ENCODE measurements at regions not wholly inside any gene's neighbourhood (a gene's known extent, or its start where the extent isn't known, plus 50 kb on each side); places are given as distances from the start of the nearest gene placed in this dataset.
A peak's percentile ranks its signal among the peaks of the same experiment; 100 is the strongest.

DNA sequence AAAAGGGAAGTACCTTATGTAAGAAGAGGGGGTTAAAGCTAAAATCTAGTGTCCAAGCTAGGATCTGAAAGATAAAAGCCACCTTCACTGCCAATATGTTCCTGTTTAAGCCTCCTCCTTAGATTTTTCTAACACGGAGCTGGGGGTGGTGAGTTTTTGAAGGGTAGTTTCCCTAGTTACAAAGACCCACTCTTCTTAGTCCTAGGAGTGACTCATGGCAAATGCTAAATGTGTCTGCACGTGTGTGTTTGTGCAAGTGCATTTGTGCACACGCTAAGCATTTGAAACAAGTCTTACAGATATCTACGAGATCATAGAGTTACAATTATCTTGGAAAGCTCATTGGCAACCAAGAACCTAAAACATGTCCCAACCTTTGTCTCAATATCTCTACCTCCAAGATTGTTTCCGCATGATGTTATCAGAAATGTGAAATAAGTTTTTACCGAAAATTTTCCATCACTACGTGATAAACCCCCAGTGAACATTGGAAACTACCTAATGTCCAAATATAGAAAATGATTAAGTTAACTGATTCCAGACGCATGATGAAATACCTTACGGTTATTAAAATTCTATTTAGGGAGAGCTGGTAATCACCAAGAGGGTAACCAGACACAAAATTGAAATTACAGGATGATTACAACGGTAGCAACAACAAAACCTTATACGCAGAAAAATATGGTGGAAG lies 78.0 kb upstream of the HRH2 start:
- H3K27ac ChIP-seq: no peak overlapping the region
- DNase-seq (ENCODE audit: low read depth, low spot score): no peak

DNA sequence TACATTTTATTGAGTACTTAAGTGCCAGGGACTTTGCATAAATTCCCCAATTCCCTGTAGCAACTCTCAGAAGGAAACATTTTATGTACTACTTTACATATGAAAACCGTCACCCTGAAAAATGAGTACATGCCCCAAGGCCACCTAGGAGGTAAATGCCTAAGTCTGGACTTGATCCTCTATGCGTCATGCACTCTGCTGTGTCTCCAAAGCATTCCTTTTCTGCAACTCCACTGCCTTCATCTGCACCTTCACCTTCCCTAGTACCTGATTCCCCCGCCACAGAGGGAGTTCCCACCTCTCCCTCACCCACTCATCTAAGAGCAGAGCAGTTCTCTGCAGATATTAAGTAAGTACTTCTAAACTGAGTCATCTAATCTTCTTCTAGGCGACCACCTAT lies 75.2 kb upstream of the HRH2 start:
- DNase-seq (ENCODE audit: low read depth, low spot score): peak; percentile 69

DNA sequence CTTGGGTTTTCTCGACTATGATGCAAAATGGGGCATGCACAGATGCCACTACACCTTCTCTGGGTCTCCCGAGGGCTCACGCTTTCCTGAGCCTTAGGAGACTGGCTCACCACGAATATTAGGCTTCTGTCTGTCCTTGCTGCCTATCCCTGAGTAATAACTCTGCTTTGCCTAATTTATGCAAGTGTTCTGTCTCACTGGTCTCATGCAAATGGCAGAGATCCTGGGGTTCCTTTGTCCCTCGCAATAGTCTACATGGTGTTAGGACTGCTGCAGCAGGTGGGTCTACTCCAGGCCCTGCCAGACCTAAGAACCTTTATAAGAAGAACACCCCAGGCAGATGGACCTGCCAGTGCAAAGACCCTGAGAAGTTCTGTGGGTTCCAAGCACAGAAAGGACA lies 72.3 kb upstream of the HRH2 start:
- no peak overlapping the region for H3K27ac ChIP-seq
- no peak for DNase-seq (ENCODE audit: low read depth, low spot score)

More for the DNA sequence above, 75.2 kb upstream of the HRH2 start:
- no peak overlapping the region for H3K27ac ChIP-seq

DNA sequence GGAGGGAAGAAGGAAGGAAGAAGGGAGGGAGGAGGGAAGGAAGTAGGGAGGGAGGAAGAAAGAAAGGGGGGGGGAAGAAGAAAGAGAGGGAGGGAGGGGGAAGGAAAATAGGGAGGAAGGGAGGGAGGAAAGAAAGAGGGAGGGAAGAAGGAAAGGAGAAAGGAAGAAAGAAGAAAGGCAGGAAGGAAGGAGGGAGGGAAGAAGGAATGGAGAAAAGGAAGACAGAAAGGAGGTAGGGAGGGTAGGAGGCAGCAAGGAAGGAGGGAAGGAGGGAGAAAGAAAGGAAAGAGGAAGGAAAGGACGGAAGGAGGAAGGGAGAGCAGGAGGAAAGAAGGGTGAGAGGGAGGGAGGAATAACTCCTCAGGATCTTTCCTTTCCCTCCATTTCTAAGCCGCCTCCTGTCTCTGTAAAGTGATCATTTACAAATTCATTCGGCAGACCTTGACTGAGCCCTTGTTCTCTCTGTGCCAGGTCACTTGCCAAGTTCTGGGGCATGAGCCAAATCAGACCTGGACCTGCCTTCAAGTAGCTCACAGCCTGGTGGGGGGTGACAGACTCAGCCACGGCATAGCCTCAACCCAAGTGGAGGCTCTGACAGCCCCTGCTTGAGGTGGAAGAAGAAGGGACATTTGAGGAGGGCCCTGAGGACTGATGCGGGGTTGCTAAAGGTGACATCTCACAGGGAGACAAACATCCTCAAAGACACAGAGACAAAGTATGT lies 69.0 kb upstream of the HRH2 start:
- DNase-seq (ENCODE audit: low read depth, low spot score): no peak

DNA sequence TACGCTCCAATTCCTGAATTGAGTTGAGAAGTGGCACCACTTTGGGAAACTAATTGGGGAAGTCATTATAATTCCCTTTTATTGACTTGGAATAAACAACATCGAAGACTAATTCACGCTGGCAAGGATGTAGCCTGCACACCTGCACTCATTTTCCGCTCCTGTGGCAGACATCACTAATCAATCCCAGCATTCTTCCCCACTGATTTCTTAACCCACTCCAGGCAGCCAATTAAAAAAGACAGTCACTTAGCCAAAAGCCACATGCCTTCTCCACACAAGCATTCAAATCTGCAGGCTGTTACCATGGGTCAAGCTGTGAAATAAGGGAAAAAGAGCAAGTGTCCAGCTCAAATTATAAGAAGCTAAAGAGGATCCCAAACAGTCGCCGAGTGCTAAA lies 68.2 kb upstream of the HRH2 start:
- no peak for DNase-seq (ENCODE audit: low read depth, low spot score)
- H3K27ac ChIP-seq: no peak overlapping the region

More for the DNA sequence above, 69.0 kb upstream of the HRH2 start:
- H3K27ac ChIP-seq: no peak overlapping the region

DNA sequence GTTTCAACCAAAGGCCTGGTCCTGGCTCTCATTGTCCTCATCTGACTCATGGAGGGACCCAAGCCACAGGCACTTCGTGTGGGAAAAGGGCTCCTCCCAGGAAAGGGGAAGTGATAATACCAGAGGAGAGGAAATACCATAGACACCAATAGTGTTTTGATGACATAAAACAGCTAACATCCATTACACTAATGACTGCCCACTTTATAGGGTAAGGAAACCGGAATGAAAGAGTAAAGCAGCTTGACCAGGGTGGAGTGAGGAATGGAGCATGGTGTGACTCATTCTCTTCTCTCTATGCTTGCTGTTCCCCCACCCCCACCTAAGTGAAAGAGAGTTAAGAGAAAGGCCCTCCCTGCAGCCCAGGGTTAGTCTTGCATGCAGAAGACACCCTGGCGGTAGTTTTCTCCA lies 67.4 kb upstream of the HRH2 start:
- H3K27ac ChIP-seq: no peak overlapping the region
- peak; percentile 12 for DNase-seq (ENCODE audit: low read depth, low spot score)

DNA sequence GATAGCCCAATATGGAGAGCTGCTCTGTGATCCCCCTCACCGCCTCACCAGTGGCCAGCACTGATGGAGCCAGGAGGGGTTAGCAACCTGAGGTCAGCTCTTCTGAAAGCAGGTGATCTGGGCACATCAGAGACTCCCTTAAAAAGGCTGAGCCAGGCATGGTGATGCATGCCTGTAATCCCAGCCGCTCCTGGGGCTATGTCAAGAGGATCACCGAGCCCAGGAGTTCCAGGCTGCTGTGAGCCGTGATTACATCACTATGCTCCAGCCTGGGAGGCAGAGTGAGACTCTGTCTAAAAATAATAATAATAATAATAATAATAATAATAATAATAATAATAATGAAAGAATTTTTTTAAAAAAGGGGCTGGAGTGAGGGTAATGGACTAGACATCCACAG lies 66.6 kb upstream of the HRH2 start:
- no peak for DNase-seq (ENCODE audit: low read depth, low spot score)
- H3K27ac ChIP-seq: no peak overlapping the region

DNA sequence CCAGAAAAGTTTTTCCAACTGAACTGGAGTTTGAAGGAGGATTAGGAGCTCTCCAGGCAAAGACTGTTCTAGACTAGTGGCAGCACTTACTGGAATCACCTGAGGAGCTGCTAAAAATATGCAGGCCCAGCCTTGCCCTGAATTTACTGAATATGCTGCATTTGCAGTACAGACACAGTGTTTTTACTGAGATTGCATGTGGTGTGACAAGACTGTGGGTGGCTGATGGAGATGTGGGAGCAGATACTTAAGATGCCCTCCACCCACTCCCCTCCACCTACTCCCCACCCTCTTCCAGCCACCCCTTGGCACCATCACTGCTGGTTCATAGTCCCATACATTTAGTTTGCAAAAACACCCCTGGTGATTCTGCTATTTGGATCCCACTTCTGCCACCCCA lies 64.1 kb upstream of the HRH2 start:
- no peak for DNase-seq (ENCODE audit: low read depth, low spot score)
- H3K27ac ChIP-seq: no peak overlapping the region

DNA sequence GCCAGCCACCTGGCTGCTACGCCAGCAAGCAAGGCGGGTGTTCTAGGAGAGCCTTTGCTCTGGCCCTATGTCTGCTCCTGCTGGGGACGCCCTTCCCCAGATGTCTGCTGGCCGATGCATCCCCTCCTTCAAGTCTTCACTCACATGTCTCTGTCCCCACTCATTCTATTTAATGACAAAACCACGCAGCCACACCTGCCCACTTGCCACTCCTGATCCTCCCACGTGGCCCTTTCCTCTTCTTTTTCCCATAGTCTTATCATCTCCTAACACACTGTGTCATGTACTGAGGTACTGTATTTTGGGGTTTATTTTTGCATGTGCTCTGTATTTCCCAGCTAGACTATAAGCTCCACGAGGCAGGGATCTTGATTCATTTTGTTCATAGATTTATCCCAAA lies 62.0 kb upstream of the HRH2 start:
- no peak for DNase-seq (ENCODE audit: low read depth, low spot score)

DNA sequence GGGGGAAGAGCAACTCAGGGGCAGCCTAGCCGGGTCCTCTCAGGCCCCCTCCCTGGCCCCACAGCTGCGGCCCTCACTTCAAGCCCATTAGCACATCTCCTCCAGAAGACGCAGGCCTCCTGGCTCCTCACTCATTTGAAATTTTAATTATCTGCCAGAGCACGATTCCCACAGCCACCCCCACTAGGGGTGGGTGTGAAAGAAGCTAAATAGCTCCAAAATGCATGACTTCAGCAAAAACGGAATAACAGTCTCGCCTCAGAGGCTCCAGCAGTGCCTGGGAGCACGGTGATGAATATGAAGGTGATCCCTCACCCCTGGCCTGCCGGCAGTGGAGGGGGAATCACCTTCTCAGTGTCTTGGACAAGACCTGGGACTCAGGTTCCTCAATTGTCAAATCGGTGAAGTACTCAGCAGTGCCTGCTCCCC lies 61.1 kb upstream of the HRH2 start:
- DNase-seq (ENCODE audit: low read depth, low spot score): no peak
- H3K27ac ChIP-seq: no peak overlapping the region

More for the DNA sequence above, 62.0 kb upstream of the HRH2 start:
- no peak overlapping the region for H3K27ac ChIP-seq

DNA sequence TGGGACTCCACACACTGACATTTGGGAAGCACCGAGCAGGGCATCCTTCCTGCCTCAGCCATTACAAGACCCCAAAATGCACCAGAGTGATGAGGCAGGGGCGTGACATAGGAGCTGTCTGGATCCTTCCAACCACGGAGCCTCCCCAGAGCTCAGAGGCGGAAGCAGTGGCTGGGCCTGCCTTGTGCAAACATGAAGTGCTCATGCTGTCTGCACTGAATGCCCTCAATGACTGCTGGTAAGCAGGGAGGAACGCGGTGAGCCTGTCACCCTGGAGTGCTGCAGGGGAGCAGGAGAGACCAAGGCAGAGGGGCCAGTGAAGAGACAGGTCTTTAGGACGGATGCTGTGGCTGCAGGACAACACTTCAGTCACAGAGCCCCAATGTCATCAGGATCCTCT lies 60.2 kb upstream of the HRH2 start:
- no peak for DNase-seq (ENCODE audit: low read depth, low spot score)

DNA sequence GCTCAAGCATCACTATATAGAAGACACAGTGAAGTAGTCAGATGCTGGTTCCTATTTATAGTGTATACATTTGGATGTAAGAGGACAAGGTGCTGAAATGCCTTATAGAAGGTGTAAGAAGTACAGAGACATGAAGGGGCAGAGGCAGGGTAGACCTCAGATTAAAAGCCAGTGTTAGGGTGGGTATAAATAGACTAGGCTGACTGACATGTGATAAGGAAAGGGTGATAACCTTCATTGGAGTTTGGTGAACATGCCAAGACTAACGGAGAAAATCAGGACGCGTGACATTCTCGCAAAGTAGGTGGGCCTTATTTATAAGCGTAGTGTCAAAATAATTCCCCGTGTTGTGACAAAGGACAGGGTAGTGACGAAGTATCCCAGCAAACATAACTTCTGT lies 59.1 kb upstream of the HRH2 start:
- H3K27ac ChIP-seq: no peak overlapping the region
- no peak for DNase-seq (ENCODE audit: low read depth, low spot score)

More for the DNA sequence above, 60.2 kb upstream of the HRH2 start:
- no peak overlapping the region for H3K27ac ChIP-seq

DNA sequence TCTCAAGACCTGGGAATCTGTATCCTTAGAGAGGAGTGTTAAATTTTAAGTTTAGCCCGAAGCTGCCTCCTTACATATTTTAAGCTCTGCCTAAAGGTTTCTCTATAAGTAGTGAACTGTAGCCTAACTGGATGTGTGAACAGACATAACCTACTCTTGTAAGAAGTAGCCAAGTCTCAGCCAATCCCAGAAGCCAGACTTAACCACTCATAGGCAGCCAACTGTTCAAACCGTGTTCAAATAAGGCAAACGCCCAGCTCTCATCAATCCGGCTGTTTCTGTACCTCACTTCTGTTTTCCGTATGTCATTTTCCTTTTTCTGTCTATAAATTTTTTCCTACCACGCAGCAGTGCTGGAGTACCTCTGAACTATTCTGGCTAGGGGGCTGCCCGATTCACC lies 58.7 kb upstream of the HRH2 start:
- DNase-seq (ENCODE audit: low read depth, low spot score): no peak

DNA sequence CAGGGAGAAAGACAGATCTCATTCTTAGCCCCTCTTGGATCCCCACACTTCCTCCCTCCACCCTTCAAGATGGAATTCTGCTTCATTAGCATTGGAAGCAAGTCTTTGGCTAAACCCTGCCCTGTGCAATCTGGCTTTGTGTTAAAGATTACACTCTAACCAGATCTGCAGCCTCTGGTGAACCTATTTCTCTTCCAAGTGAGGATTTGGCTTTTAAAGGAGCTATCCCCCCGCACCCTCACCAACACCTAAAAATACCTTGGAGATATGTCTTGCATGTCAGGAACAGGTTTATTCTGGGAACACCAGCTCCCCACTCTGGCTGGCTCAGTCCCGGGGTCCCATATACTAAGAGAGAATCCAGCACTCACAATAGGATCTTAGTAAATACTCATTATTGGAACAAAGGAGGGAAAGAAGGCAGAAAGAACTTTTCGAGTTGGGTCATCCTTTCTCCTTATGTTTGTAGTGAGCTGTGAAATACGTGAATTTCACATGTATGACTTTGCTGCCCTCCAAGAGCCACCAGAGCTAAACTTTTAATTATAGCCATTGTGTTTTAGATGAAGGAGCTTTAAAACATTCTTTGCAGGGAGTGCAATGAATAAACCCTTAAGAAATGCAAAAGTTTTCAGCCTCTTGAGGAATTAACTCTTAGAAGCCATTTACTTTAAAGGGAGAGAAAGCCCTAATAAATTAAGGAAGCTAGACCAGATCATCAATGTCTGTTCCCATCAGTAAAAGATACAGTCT lies 53.7 kb upstream of the HRH2 start:
- H3K27ac ChIP-seq: no peak overlapping the region
- no peak for DNase-seq (ENCODE audit: low read depth, low spot score)

More for the DNA sequence above, 58.7 kb upstream of the HRH2 start:
- H3K27ac ChIP-seq: no peak overlapping the region

DNA sequence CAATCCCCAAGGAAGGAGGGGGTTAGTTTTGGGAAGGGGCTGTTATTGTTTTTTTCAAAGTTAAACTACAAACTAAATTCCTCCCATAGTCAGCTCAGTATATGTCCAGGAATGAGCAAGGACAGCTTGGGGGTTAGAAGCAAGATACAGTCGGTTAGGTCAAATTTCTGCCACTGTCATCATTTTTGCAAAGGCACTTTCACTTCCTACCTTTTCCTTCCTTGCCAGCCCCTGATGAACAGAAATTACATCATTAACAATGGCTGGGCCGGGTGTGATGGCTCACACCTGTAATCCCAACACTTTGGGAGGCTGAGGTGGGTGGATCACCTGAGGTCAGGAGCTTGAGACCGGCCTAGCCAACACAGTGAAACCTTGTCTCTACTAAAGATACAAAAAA lies 51.5 kb upstream of the HRH2 start:
- no peak overlapping the region for H3K27ac ChIP-seq
- no peak for DNase-seq (ENCODE audit: low read depth, low spot score)

All from epithelial cell of prostate (primary cell).